HG03520 (cell line): ENCODE measurements at regions not wholly inside any gene's neighbourhood (a gene's known extent, or its start where the extent isn't known, plus 50 kb on each side); places are given as distances from the start of the nearest gene placed in this dataset.
"Not testable (repeated sequence)": the region's sequence is repeated elsewhere in the genome, so short reads cannot be mapped to it uniquely, and the experiment has no call there.

Experiments used
- ATAC-seq: cut with Tn5 transposase; IDR thresholded peaks from one replicate; pipeline ENCODE4 v1.9.1; 2021; ENCODE audit warnings: mild to moderate bottlenecking, moderate library complexity; ENCODE audit not compliant: unreplicated experiment

GRCh38 chr4:9604031-9604892, 160.0 kb downstream of the DEFB131A start:
- ATAC-seq: not testable (repeated sequence)

GRCh38 chr4:9604893-9605190, 160.6 kb downstream of the DEFB131A start:
- ATAC-seq: not testable (repeated sequence)

- ATAC-seq: no peak
Measured at GRCh38 chr4:9608300-9608699, 164.1 kb downstream of the DEFB131A start.

- ATAC-seq: not testable (repeated sequence)
Measured at GRCh38 chr4:9610321-9610720, 166.1 kb downstream of the DEFB131A start.

- ATAC-seq: no peak
Measured at GRCh38 chr4:9611101-9611500, 166.9 kb downstream of the DEFB131A start.

- not testable (repeated sequence) for ATAC-seq
Measured at GRCh38 chr4:9636411-9636810, 145.0 kb upstream of the DRD5 start.

GRCh38 chr4:9659678-9660077, 121.8 kb upstream of the DRD5 start:
- not testable (repeated sequence) for ATAC-seq

GRCh38 chr4:9660955-9661354, 120.5 kb upstream of the DRD5 start:
- ATAC-seq: not testable (repeated sequence)

- not testable (repeated sequence) for ATAC-seq
Measured at GRCh38 chr4:9670725-9671124, 110.7 kb upstream of the DRD5 start.

- not testable (repeated sequence) for ATAC-seq
Measured at GRCh38 chr4:9677357-9677756, 104.1 kb upstream of the DRD5 start.

GRCh38 chr4:9679704-9680478, 101.5 kb upstream of the DRD5 start:
- ATAC-seq: no peak

GRCh38 chr4:9683174-9683573, 98.3 kb upstream of the DRD5 start:
- not testable (repeated sequence) for ATAC-seq

- ATAC-seq: not testable (repeated sequence)
Measured at GRCh38 chr4:9685016-9685415, 96.4 kb upstream of the DRD5 start.

GRCh38 chr4:9685692-9686091, 95.7 kb upstream of the DRD5 start:
- ATAC-seq: no peak

- ATAC-seq: not testable (repeated sequence)
Measured at GRCh38 chr4:9690636-9691237, 90.7 kb upstream of the DRD5 start.

GRCh38 chr4:9691238-9692065, 90.0 kb upstream of the DRD5 start:
- peak; percentile 100 for ATAC-seq

GRCh38 chr4:9692791-9693491, 88.5 kb upstream of the DRD5 start:
- not testable (repeated sequence) for ATAC-seq

- ATAC-seq: not testable (repeated sequence)
Measured at GRCh38 chr4:9694403-9694802, 87.0 kb upstream of the DRD5 start.

- not testable (repeated sequence) for ATAC-seq
Measured at GRCh38 chr4:9695994-9696393, 85.4 kb upstream of the DRD5 start.

GRCh38 chr4:9696561-9696960, 84.9 kb upstream of the DRD5 start:
- not testable (repeated sequence) for ATAC-seq
